ENCODE measurements at regions not wholly inside any gene's neighbourhood (a gene's known extent, or its start where the extent isn't known, plus 50 kb on each side); places are given as distances from the start of the nearest gene placed in this dataset.

DNA sequence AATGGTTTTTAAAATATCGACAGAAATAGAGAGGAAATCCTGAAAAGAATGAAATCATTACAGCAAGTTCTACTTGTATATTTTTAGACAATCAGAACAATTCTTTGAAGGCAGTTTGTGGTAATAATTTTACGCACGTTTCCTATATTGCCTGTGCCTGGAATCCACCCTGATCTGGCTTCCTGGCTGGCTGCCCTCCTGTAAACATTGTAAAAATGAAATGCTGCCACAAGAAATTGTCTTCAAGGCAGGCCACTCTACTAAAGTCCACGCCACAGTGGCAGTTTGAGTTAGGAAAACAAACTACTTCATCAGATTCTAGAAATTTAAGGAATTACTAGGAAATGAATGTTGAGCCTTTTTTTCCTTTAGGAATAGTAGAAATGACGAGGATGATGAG lies 454.5 kb upstream of the NR5A2 start:
- Histone ChIP-seq H3K27me3 (no peaks in the 10 kb centered on the region), H3K4me3 (no peak overlapping the region), H3K4me1 (no peaks in the 10 kb centered on the region), H3K27ac (no peak overlapping the region), H3K36me3 (no peaks in the 10 kb centered on the region), H3K9me3 (no peaks in the 10 kb centered on the region)
- intact Hi-C loops (cut with DNase I) = no loop called here
- WGBS, 2 donors = 29 to 45% methylated on average over 5 of the region's 5 CpGs
- TF ChIP-seq POLR2A (IDR thresholded peaks at IDR 0.05) = no peak
- TF ChIP-seq, protein P1, sequence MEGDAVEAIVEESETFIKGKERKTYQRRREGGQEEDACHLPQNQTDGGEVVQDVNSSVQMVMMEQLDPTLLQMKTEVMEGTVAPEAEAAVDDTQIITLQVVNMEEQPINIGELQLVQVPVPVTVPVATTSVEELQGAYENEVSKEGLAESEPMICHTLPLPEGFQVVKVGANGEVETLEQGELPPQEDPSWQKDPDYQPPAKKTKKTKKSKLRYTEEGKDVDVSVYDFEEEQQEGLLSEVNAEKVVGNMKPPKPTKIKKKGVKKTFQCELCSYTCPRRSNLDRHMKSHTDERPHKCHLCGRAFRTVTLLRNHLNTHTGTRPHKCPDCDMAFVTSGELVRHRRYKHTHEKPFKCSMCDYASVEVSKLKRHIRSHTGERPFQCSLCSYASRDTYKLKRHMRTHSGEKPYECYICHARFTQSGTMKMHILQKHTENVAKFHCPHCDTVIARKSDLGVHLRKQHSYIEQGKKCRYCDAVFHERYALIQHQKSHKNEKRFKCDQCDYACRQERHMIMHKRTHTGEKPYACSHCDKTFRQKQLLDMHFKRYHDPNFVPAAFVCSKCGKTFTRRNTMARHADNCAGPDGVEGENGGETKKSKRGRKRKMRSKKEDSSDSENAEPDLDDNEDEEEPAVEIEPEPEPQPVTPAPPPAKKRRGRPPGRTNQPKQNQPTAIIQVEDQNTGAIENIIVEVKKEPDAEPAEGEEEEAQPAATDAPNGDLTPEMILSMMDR (IDR thresholded peaks at IDR 0.05) = no peak
- DNase-seq = no peak

DNA sequence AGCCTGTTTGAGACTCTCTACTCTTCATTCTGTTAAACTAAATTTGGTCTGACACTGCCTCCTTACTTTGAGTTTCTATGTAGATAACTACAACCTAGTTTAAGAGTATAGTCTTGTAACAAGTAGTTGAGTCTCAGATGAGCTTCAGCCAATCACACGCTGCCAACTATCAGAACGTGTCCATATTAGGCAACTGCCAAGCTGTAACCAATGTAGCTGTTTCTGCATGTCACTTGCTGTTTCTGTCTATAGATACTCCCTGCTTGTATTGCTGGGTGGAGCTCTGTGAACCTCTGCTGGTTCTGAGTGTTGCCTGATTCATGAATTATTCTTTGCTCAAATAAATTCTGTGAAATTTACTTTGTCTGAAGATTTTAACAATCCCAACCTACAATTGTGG lies 452.6 kb upstream of the NR5A2 start:
- no peak for DNase-seq
- H3K9me3 ChIP-seq = no peaks in the 10 kb centered on the region
- H3K27me3 ChIP-seq = no peaks in the 10 kb centered on the region
- H3K4me1 ChIP-seq = no peaks in the 10 kb centered on the region
- TF ChIP-seq, protein P1 (IDR thresholded peaks at IDR 0.05) = no peak
- TF ChIP-seq POLR2A (IDR thresholded peaks at IDR 0.05) = no peak
- H3K27ac ChIP-seq = no peak overlapping the region
- H3K4me3 ChIP-seq = no peak overlapping the region
- intact Hi-C loops (cut with DNase I) = no loop called here
- no peaks in the 10 kb centered on the region for H3K36me3 ChIP-seq
- WGBS, 2 donors = 79% methylated on average over 2 of the region's 2 CpGs

DNA sequence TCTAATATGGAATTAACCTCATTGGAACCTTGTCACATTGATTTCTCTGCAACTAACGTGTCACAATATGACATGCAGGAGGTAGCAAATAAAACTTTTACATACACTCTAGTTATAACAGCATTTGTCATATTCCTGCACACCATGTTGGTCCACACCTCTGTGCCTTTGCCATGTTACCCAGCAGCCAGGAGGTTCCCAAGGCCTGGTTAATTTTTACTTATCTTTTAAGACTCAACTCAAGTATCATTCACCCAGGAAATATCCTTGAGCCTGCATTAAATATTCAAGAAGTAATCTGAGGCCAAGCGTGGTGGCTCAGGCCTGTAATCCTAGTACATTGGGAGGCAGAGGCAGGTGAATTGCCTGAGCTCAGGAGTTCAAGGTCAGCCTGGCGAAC lies 447.2 kb upstream of the NR5A2 start:
- intact Hi-C loops (cut with DNase I) = no loop called here
- TF ChIP-seq POLR2A (IDR thresholded peaks at IDR 0.05) = no peak
- TF ChIP-seq, protein P1 (IDR thresholded peaks at IDR 0.05) = no peak
- Histone ChIP-seq H3K9me3 (no peaks in the 10 kb centered on the region), H3K4me3 (no peak overlapping the region), H3K4me1 (no peaks in the 10 kb centered on the region), H3K27ac (no peak overlapping the region), H3K27me3 (no peaks in the 10 kb centered on the region), H3K36me3 (no peaks in the 10 kb centered on the region)
- DNase-seq = no peak
- WGBS, 2 donors = 77 to 83% methylated on average over 3 of the region's 3 CpGs

DNA sequence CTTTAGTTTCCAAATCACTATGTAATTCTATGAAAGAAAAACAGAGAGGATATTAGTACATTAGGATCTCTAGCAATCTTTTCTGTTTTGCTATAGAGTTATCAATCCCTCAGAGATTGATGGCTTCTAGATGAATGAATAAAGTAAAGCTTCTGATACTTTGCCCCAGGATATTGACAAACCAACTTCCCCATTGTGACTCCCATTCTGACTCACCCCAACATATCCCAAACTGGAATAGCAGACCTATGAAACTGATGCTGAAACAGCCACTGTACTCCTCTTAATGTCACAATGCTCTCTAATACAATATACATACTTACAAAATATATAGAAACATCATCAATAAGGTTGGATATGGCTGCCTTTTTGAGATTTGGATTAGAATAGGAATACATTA lies 442.1 kb upstream of the NR5A2 start:
- no peak for DNase-seq
- no peak overlapping the region for H3K27ac ChIP-seq
- TF ChIP-seq, protein P1 (IDR thresholded peaks at IDR 0.05) = no peak
- no peak for TF ChIP-seq POLR2A (IDR thresholded peaks at IDR 0.05)
- no peaks in the 10 kb centered on the region for H3K9me3 ChIP-seq
- H3K4me1 ChIP-seq = no peaks in the 10 kb centered on the region
- H3K4me3 ChIP-seq = no peak overlapping the region
- intact Hi-C loops (cut with DNase I) = no loop called here
- H3K27me3 ChIP-seq = no peaks in the 10 kb centered on the region
- no peaks in the 10 kb centered on the region for H3K36me3 ChIP-seq

DNA sequence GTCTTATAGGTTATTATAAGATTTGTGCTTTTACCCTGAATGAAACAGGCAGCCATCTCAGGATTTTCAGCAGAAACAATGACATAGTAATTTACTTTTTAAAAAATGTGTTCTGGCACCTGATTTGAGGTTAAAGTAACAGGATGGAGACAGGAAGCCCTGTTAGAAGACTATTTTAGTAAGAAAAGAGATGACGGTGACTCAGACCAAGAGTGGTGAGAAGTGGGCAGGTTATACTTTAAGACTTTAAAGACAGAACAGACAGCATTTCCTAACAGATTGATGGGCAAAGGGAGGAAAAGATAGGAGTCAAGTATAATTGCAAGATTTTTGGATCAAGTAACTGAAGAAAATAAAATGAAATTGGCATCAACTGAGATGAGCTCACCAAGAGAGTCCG lies 436.8 kb upstream of the NR5A2 start:
- Histone ChIP-seq H3K27me3 (no peaks in the 10 kb centered on the region), H3K27ac (no peak overlapping the region), H3K36me3 (no peaks in the 10 kb centered on the region), H3K9me3 (no peaks in the 10 kb centered on the region), H3K4me3 (no peak overlapping the region), H3K4me1 (no peaks in the 10 kb centered on the region)
- intact Hi-C loops (cut with DNase I) = no loop called here
- WGBS, 2 donors = 49 to 59% methylated on average over 2 of the region's 2 CpGs
- no peak for DNase-seq
- TF ChIP-seq, protein P1 (IDR thresholded peaks at IDR 0.05) = no peak
- no peak for TF ChIP-seq POLR2A (IDR thresholded peaks at IDR 0.05)
